GM18873 (cell line): ENCODE measurements at regions not wholly inside any gene's neighbourhood (a gene's known extent, or its start where the extent isn't known, plus 50 kb on each side); places are given as distances from the start of the nearest gene placed in this dataset.

Source experiments
- ATAC-seq: cut with Tn5 transposase; IDR thresholded peaks from one replicate; pipeline ENCODE4 v1.9.1; 2021; ENCODE audit warnings: mild to moderate bottlenecking, moderate library complexity, moderate number of reproducible peaks; ENCODE audit not compliant: unreplicated experiment, low FRiP score

DNA sequence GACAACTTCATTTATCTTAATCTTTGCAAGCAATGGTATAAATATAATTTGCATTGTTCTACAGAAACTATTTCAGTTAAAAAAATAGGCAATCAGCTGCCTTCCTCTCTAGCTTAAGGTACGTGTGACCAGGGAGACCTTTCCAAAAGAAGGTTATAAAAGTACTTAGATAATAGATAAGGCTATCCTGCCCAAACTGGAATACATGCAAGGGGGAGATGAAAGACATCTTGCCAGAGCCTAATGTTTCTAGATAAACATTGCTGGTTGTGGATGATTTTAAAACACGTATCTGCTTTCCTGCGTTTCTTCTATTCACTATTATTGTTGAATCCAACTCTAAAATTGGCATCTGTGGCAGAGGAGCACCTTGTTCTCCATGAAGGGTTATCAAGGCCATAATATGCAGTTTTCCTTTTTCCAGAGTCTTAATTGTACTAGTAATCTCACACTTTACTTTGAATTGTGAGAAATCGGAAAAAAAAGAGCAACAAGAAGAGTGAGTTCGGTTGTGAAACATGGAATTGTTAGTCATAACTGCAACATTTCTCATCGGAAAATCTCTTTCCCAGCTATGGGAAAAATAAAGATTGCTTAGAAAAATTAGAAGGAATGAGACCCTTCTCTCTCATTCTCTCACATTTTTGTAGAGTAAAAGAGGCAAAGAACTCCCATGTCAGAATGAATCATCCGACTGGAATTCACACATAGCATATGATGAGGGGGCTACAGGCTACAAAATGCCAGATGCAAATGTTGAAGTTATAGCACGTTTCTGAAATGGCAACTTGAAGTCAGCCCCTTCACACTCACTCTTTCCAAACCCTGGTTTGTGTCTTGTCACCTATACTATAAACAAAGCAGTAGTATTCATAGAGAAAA is 936.1 kb upstream of the NR2F2 start:
- no peak for ATAC-seq

DNA sequence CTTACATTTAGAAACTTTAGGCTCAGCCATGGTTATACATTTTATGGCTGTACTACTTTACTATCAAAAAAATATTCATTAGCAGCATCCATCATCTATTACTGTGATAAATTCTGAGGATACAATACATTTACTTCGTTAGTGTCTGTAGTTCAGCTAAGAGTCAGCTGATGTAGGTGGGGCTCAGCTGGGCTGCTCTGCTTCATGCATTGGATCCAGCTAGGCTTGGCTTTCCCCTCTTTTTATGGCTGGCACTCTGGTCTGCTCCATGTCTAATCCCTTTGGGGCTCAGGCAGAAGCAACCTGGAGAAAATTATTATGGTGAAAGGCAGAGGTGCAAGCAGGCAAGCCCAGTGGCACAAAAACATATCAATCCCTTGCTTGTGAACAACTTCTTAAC is 930.1 kb upstream of the NR2F2 start:
- ATAC-seq: no peak

DNA sequence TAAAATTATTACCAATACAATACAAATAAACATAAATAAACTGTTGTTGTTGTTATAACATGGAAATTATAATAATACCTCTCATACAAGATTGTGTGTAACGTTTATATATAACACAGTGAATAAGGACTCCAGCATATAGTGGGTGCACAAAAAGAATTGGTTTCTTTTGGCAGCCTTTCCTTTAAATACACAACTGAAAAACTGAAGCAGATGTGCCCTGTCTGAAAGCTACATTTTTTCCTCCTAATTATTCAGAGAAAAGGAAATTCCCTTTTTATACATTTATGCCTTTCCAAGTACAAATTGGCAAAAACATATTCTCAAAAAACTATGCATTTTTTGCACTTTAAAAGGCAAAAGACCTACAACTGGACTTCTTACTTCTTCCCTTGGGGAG is 928.9 kb upstream of the NR2F2 start:
- no peak for ATAC-seq

DNA sequence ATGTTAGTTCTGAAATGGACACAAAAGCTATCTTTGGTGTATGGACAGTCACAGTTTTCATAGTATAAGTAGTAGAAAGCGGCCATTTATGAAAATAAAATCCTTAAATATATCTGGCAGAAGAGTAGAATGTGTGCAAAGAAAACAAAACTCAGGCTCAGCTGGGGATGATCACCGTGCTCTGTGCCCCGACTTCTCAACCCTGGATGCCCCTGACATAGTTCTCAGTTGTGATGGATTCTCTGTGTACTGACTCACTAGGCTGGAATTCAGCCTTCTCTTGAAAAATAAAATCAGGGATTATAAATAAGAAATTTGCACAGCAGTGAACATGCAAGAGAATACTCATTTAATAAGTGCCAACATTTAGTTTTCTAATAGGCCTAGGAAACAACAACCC is 925.1 kb upstream of the NR2F2 start:
- ATAC-seq: no peak

DNA sequence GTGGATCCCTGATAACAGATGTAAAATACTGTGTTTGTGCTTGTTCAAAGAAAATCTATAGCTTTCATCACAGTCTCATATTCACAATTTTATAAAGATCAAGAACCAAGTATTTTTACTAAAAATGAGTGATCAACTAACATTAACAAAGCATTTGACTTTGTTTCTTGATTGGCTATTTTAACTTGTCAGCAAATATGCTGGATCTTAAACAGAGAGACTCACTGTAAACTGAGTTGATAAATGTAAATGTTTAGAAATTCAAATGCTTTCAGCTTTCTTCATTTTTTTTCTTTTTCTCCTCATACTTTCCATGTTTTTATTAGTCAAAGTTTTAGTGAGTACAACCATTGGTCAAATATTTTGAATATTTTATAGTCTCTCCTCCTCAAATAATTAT is 923.0 kb upstream of the NR2F2 start:
- no peak for ATAC-seq

DNA sequence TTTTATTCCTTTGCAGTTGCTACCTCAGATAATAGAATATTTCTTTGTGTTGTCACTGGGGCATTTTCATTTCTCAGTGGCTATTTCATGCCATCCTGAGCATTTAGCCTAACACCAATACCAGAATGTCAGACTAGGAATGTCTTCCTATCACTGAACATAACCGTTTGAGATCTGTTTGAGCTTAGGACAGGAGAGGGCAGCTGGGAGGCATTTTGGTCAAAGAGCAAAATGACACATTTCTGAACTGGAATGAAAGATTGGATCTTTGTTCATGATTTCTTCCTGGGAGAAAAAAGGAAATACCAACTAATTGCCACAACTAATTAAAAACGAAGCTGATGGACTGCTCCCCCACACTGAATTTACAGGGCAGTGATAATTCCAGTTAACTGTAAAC is 921.3 kb upstream of the NR2F2 start:
- ATAC-seq: no peak

DNA sequence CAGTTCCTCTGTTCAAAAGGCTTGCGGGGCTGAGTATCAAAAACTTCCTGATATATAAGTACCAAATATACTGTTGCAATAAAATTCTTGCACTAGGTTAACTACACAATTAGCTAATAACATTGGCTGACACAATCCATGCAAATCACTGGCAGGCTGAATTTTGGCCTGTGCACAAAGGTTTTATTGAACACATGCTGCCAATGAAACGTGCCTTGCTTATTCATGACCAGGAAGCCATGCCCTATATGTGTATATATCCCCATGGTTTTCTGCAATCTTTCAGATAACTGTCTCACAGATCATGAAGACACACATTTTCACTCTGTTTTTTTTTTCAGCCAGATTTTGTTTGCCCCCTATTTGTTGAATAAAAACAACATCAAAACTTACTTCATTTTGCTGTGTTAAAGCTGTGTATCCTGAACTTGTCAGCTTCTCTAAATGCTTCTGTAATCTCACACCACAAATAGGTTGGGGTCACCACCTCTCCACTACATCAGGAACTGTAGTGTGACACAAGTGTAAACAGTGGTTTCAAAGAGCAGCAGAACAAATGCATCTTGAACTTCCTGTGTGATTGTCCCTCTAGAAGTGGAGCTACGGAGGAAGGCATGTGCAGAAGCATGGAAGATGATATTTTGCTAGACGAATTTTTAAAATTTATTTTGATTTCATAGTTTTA is 920.7 kb upstream of the NR2F2 start:
- ATAC-seq: no peak

DNA sequence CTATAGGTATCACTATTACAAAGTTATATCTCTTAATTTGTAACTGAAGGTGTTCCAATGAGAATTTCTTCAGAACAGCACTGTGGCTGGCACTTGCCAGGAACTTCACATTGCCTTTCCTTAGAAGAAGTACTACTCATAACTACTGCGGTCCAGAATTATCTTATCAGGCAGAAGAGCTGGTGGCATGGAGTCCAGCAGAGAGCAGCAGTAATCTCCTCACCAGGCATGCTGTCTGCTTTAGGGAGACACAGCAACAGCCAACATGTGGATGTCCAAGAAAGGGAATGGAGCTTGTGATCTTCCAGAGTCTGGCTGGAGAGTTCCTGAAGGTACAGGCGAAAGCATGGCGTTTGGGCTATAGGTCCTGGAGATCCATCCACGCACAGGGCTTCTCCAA is 919.7 kb upstream of the NR2F2 start:
- no peak for ATAC-seq

DNA sequence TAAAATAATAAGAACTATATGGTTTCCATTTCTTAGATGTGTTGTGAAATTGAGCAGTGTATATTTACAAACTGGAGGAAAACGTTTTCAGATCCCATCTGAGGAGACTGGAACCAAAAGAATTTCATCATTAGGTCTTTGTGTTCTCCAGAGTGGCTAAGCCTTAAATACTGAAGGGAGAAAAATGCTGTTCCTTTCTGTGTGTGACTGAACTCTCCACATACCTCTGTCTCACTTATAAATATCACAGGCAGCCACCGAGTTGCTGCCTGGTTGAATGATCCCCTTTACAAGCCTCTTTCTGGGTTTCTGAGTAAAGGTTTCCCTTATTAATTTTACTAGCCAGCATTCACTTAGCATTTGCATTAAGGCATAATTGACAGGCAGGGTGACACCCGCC is 913.9 kb upstream of the NR2F2 start:
- no peak for ATAC-seq

DNA sequence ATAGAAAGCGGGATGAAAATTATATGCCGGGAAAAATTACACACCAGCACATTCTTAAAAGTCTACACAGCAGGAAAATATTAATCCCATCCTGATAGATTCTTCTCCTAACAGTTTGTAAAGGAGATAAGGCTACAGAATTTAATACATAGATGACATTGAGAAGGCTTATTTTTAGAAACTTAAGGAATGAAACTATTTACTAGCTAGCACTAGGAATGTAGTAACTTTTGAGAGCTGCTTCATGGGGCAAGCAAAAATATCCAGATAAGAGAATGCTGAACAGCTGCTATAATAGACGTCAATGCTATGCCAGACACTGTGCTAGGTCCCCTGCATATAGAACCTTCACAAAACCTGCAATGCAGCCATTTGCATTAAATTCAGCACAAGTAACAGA is 912.7 kb upstream of the NR2F2 start:
- ATAC-seq: no peak

DNA sequence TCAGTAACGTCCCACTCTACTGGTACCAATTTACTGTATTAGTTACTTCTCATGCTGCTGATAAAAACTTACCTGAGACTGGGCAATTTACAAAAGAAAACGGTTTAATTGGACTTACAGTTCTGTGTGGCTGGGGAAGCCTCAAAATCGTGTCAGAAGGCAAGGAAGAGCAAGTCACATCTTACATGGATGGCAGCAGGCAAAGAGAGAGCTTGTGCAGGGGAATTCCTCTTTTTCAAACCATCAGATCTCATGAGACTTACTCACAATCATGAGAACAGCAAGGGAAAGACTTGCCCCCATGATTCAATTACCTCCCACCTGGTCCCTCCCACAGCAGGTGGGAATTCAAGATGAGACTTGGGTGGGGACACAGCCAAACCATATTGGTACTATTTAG is 908.2 kb upstream of the NR2F2 start:
- no peak for ATAC-seq

DNA sequence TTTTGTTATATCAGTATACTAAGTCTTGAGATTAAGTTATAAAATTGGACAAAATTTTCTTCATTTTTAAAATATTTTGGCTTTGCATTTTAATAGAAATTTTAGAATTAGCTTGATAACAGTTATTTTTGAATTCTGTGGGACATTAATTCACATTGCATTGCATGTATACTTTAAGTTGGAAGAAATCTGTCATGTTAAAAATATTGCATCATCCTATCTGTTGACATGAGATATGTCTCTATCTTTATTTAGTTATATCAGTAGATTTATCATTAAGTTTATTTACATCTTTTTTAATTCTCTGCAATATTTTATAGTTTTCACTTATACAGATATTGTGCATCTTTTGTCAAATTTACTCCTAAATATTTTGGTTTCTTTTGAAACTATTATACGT is 904.6 kb upstream of the NR2F2 start:
- no peak for ATAC-seq

DNA sequence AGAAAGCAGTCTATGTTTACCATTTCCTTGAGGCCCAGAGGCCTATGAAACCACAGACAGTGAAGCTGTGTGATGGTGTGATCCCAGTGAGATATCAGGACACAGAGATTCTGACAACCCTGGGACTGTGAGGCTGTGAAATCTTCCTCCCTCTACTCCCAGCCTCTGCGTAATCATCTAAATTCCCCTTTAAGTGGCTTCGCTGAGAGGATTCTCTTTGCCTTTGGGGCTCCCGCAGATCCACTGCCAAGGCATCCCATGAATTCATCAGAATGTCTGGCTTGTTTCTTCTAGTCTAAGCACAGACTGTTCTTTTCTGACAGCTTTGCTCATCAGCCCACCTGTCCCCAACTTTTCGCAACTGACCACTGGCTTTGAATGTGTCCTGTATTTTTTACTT is 901.2 kb upstream of the NR2F2 start:
- ATAC-seq: no peak

DNA sequence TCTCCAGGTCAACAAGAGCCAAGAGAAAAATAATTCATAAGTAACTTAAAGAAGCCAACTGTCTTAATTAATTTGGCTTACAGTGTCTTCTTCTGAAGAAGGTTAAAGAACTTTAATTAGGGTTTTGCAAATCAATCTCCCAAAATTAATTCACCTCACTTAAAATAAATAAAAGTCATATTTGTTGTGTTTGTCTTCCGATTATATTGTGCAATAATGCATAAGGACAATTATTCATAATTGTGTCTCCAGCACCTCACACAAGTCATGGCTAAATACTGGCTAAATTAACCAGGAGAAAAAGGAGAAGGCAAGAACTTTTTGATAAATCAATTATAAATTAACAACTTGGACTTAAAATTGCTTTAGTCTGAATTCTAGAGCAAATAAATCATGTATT is 899.0 kb upstream of the NR2F2 start:
- ATAC-seq: no peak

DNA sequence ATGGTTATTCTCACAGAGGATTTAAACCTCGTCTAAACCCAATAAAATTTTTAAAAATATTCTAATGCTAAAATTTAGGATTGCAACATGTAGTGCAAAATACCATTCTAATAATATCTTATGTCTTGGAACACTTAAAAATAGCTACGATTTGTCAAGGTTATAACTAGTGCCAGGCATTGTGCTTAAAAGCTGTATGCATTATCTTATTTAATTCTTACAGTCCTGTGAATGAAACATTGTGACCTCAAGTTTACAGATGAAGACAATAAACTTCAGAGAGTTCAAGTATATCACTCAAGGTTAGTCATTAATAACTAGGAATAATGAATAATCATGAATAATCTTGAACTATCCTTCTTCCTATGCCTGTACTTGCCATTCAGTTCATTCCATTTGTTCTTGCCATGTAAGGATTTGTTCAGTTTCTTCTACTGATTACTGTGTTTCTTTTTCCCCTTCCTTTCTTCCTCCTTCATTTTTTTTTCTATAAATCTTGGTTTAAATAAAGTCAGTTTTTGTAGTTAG is 897.6 kb upstream of the NR2F2 start:
- ATAC-seq: no peak

DNA sequence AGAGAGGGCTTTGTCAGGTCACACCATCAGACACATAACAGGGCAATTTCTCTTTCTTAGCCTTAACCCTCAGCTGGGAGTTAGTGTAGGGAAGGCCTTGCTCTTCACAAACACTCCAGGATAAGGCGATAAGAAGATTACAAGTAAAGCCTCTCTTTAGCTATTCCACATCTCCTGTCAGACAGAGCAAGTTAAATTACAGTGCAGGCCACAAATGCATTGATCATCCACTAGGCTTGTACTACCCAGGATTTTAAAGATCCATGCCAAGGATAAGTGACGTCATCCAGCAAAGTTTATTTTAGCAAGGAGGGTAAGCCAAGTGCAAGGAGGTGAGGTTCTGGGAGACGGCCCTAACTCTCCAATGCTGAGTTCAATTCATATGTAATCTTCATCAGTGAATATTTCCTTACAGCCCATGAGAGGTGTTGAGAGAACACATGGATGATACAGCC is 890.6 kb upstream of the NR2F2 start:
- ATAC-seq: no peak

DNA sequence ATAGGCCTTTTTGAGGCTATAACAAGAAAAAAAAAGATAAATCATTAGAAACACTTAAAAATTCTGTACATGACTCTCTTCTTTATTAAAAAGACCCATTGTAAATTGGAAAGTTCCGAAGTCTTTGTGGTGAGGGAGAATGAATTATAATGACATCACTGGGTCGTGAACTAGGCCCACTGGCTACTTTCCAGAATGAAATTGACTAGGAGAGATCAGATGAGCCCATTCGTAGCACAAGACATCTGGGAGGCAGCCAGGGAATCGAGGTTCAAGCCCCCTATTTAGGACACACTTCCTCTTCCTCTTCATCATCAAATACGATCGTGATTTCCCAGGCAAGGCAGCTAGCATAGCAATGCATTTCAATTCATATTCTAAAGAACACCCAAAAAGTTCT is 889.8 kb upstream of the NR2F2 start:
- no peak for ATAC-seq

DNA sequence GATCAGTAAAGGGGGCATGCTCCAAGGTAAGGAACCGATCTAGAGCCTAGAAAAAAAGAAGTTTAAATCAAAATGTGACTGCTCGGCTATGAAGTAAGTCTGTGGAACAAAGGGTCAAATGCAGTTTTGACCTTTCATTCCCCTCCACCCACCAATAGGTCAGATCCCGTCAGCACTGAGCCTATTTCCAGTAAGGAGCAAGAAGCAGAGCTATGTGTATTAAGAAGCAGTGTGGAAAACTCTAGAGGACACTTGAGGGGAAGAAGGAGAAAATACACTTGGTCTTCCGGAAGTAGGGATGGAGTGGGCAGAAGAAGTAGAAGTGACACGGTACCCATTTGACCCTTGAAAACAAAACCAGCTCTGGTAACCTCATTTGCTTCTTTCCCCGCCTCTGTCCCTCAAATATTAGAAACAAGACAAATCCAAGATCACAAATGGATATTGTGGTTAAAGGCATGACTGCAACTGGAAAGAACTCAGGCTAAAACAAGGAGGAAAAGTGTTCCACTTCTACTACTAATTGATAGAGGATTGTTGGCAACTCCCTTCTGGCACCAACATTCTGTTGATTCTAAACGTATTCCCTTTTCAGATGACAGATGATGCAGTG is 888.3 kb upstream of the NR2F2 start:
- ATAC-seq: no peak

DNA sequence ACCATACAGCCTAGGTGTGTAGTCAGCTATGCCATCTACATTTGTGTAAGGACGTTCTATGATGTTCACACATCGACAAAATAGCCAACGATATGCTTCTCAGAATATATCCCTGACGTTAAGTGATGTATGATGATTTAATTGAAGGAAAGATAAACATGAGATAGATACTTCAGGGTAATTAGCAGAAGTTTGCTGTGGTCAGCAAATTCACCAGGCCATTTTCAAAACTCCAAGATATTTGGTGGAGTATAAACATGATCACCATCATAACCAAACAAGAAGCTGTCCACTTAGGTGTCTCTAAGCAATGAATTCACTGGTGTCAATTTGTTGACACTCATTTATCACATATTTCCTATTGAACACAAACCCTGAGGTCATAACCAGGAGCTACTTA is 885.6 kb upstream of the NR2F2 start:
- ATAC-seq: no peak

DNA sequence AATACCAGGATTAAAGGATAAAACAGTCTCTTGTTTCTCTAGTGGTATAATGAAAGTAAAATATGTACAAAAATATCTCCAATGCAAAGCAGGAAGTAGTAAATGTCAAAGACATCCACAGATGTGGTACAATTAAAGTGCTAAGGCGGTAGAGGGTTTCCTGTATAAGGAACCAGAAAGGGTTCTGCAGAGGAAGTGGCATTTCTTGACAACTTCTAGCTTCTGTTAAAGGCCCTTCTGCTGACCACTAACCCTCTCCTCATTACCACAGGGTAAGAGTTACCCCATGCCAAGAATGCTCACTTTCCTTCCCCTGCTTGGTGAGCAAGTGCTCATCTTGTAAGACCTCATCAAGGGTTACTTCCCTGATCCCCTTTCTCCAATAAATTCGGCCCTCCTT is 883.6 kb upstream of the NR2F2 start:
- no peak for ATAC-seq

DNA sequence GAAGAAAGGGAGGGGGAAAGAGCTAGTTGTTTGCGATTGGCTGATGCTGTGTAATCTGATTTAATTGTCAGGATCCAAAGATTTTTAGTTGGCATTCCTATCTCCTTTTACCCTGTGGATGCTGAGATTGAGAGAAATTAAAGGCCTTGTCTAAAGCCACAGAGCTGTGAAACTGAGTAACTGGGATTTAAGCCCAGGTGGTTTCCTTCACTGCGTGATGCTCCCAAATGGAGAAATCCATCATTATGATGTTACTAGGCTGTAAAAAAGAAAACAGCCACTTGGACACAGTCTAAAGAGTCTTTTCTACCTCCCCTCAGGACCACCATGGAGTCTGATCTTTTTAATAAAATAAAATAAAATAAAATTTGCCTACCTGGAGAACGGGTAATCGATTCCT is 883.0 kb upstream of the NR2F2 start:
- ATAC-seq: no peak
